Sigmoid colon (tissue), 6 donors: ENCODE measurements at regions not wholly inside any gene's neighbourhood (a gene's known extent, or its start where the extent isn't known, plus 50 kb on each side); places are given as distances from the start of the nearest gene placed in this dataset.

Source experiments
- DNase-seq: peaks from one replicate; pipeline ENCODE4 v3.0.0-alpha.2; 2019
- H3K27ac ChIP-seq, 4 donors: fragments of 200-600 bp; sonication (generic); one replicate each; pipeline ENCODE4 v1.5.1; 2016 to 2019; ENCODE audit warnings: mild to moderate bottlenecking in 1 of 4
- H3K27me3 ChIP-seq, 3 donors: fragments of 200-600 bp; sonication (generic); one replicate each; pipeline ENCODE4 v1.5.1; 2019; ENCODE audit warnings: mild to moderate bottlenecking in 1 of 3
- H3K36me3 ChIP-seq, 4 donors: fragments of 200-600 bp; sonication (generic); one replicate each; pipeline ENCODE4 v1.5.1; 2016 to 2019
- H3K4me1 ChIP-seq, 4 donors: fragments of 200-600 bp; sonication (generic); one replicate each; pipeline ENCODE4 v1.5.1; 2017 to 2019
- H3K4me3 ChIP-seq, 4 donors: fragments of 200-600 bp; sonication (generic); one replicate each; pipeline ENCODE4 v1.5.1; 2017 to 2019; ENCODE audit warnings: mild to moderate bottlenecking in 2 of 4, moderate library complexity in 1 of 4
- H3K9me3 ChIP-seq, 4 donors: fragments of 200-600 bp in 3 of 4; sonication (generic) in 3 of 4; one replicate each; pipeline versions ENCODE4 v1.5.1 to v1.6.1; 2013 to 2019
- CTCF ChIP-seq, 4 experiments: fragments of 450-650 bp in 3 of 4; fragments of 200-600 bp in 1 of 4; IDR thresholded peaks; one replicate each; pipeline ENCODE4 v1.5.1; 2016 to 2019; ENCODE audit warnings: antibody characterized with exemption in 4 of 4, mild to moderate bottlenecking in 3 of 4, moderate library complexity in 2 of 4
- EP300 ChIP-seq, 4 donors: sonication (generic); formaldehyde crosslinking; IDR thresholded peaks; one replicate each; pipeline ENCODE4 v1.6.1; 2017; ENCODE audit warnings: antibody characterized with exemption in 4 of 4
- POLR2A ChIP-seq, 2 donors: fragments of 450-650 bp; IDR thresholded peaks; one replicate each; pipeline ENCODE4 v1.6.1; 2016; ENCODE audit warnings: antibody characterized with exemption in 2 of 2, mild to moderate bottlenecking in 2 of 2, moderate library complexity in 2 of 2
- POLR2AphosphoS5 ChIP-seq, 4 donors: sonication (generic); formaldehyde crosslinking; IDR thresholded peaks; one replicate each; pipeline ENCODE4 v1.6.1; 2017; ENCODE audit warnings: antibody characterized with exemption in 4 of 4
- WGBS, 2 donors: extraction: QIAGEN DNeasy Blood & Tissue Kit; methylation state at CpG; one replicate each; pipeline ENCODE4 v1.1.7; 2013; 5-methylcytosine and 5-hydroxymethylcytosine counted together
- intact Hi-C: fragments of 100-400 bp; cut with DNase I; formaldehyde crosslinking; loops from one replicate; pipeline ENCODE4 v1.15.1; 2023
- donor health status: healthy with polysubstance abuse.
- donor health status: healthy.

- Histone ChIP-seq H3K4me1 (no peaks in the 10 kb centered on the region), H3K9me3 (no peaks in the 10 kb centered on the region), H3K27me3 (no peaks in the 10 kb centered on the region), H3K36me3 (no peaks in the 10 kb centered on the region), H3K27ac (no peak overlapping the region), H3K4me3 (no peak overlapping the region)
- 41 to 68% methylated on average over 7 of the region's 7 CpGs for WGBS, 2 donors
- intact Hi-C loops: no loop called here
- no peak for DNase-seq
- TF ChIP-seq EP300 (IDR thresholded peaks at IDR 0.05) (no peak), CTCF (IDR thresholded peaks at IDR 0.05) (no peak), POLR2A (IDR thresholded peaks at IDR 0.05) (no peak), POLR2AphosphoS5 (IDR thresholded peaks at IDR 0.05) (no peak)
Observed at GRCh38 chr3:53996141-53996874, 104.6 kb upstream of the SELENOK start.

- intact Hi-C loops: no loop called here
Observed at GRCh38 chr3:53994986-53995603, 103.4 kb upstream of the SELENOK start.

GRCh38 chr3:53991240-53991639, 99.6 kb upstream of the SELENOK start:
- WGBS, 2 donors: 88% methylated on average over 2 of the region's 2 CpGs
- intact Hi-C loops: no loop called here
- Histone ChIP-seq H3K9me3 (no peaks in the 10 kb centered on the region), H3K27ac (no peak overlapping the region), H3K27me3 (no peaks in the 10 kb centered on the region), H3K4me1 (no peaks in the 10 kb centered on the region), H3K36me3 (no peaks in the 10 kb centered on the region), H3K4me3 (no peak overlapping the region)
- no peak for DNase-seq
- TF ChIP-seq POLR2A (IDR thresholded peaks at IDR 0.05) (no peak), EP300 (IDR thresholded peaks at IDR 0.05) (no peak), POLR2AphosphoS5 (IDR thresholded peaks at IDR 0.05) (no peak), CTCF (IDR thresholded peaks at IDR 0.05) (no peak)

More at GRCh38 chr3:53994986-53995603, 103.4 kb upstream of the SELENOK start:
- Histone ChIP-seq H3K36me3 (no peaks in the 10 kb centered on the region), H3K4me1 (no peaks in the 10 kb centered on the region), H3K4me3 (no peak overlapping the region), H3K27me3 (no peaks in the 10 kb centered on the region), H3K27ac (no peak overlapping the region), H3K9me3 (no peaks in the 10 kb centered on the region)
- WGBS, 2 donors: 79 to 82% methylated on average over 9 of the region's 9 CpGs
- no peak for DNase-seq
- TF ChIP-seq POLR2AphosphoS5 (IDR thresholded peaks at IDR 0.05) (no peak), CTCF (IDR thresholded peaks at IDR 0.05) (no peak), EP300 (IDR thresholded peaks at IDR 0.05) (no peak), POLR2A (IDR thresholded peaks at IDR 0.05) (no peak)

GRCh38 chr3:53989946-53990345, 98.3 kb upstream of the SELENOK start:
- Histone ChIP-seq H3K36me3 (no peaks in the 10 kb centered on the region), H3K27ac (no peak overlapping the region), H3K27me3 (no peaks in the 10 kb centered on the region), H3K4me3 (no peak overlapping the region), H3K4me1 (no peaks in the 10 kb centered on the region), H3K9me3 (no peaks in the 10 kb centered on the region)
- TF ChIP-seq POLR2AphosphoS5 (IDR thresholded peaks at IDR 0.05): no peak
- no peak for TF ChIP-seq POLR2A (IDR thresholded peaks at IDR 0.05)
- no peak for TF ChIP-seq CTCF (IDR thresholded peaks at IDR 0.05)
- no peak for TF ChIP-seq EP300 (IDR thresholded peaks at IDR 0.05)
- intact Hi-C loops: no loop called here
- no peak for DNase-seq
- 75 to 84% methylated on average over 7 of the region's 7 CpGs for WGBS, 2 donors
